Lower lobe of right lung (tissue), 2 donors: ENCODE measurements at regions not wholly inside any gene's neighbourhood (a gene's known extent, or its start where the extent isn't known, plus 50 kb on each side); places are given as distances from the start of the nearest gene placed in this dataset.
"Not testable (repeated sequence)": the region's sequence is repeated elsewhere in the genome, so short reads cannot be mapped to it uniquely, and the experiment has no call there.

ENCODE experiments used
- ATAC-seq, 2 donors: fragments of 200-7000 bp; cut with Tn5 transposase; one replicate each; pipeline ENCODE4 v1.9.1; 2020 to 2022; ENCODE audit warnings: mild to moderate bottlenecking in 2 of 2, moderate library complexity in 2 of 2
- DNase-seq: peaks from one replicate; pipeline ENCODE4 v3.0.0-alpha.2; 2020
- H3K27ac ChIP-seq: fragments of 200-600 bp; one replicate; pipeline ENCODE4 v1.8.0; 2022
- H3K27me3 ChIP-seq: fragments of 200-600 bp; one replicate; pipeline ENCODE4 v1.8.0; 2022; ENCODE audit warnings: low read depth
- H3K36me3 ChIP-seq: fragments of 200-600 bp; one replicate; pipeline ENCODE4 v1.8.0; 2022; ENCODE audit warnings: mild to moderate bottlenecking
- H3K4me1 ChIP-seq: fragments of 200-600 bp; one replicate; pipeline ENCODE4 v1.8.0; 2022
- H3K4me3 ChIP-seq: fragments of 200-600 bp; one replicate; pipeline ENCODE4 v1.8.0; 2022; ENCODE audit warnings: mild to moderate bottlenecking
- H3K9me3 ChIP-seq: fragments of 200-600 bp; one replicate; pipeline ENCODE4 v1.8.0; 2022
- intact Hi-C: fragments of 100-400 bp; cut with DNase I; formaldehyde crosslinking; loops from one replicate; pipeline ENCODE4 v1.11.0; 2022
- TF ChIP-seq, protein P1 (sequence below): fragments of 200-600 bp; IDR thresholded peaks from one replicate; pipeline ENCODE4 v1.8.0; 2022; ENCODE audit warnings: antibody characterized with exemption, mild to moderate bottlenecking
- donor health status: DM: no; HTN: yes; CAD: no; lungs with severe emphysema.

- no peak overlapping the region for H3K27ac ChIP-seq
- DNase-seq = no peak
- ATAC-seq = no peak
- no peaks in the 10 kb centered on the region for H3K36me3 ChIP-seq
- intact Hi-C loops = no loop called here
- no peaks in the 10 kb centered on the region for H3K4me1 ChIP-seq
- no peaks in the 10 kb centered on the region for H3K9me3 ChIP-seq
- no peaks in the 10 kb centered on the region for H3K27me3 ChIP-seq
- TF ChIP-seq, protein P1, sequence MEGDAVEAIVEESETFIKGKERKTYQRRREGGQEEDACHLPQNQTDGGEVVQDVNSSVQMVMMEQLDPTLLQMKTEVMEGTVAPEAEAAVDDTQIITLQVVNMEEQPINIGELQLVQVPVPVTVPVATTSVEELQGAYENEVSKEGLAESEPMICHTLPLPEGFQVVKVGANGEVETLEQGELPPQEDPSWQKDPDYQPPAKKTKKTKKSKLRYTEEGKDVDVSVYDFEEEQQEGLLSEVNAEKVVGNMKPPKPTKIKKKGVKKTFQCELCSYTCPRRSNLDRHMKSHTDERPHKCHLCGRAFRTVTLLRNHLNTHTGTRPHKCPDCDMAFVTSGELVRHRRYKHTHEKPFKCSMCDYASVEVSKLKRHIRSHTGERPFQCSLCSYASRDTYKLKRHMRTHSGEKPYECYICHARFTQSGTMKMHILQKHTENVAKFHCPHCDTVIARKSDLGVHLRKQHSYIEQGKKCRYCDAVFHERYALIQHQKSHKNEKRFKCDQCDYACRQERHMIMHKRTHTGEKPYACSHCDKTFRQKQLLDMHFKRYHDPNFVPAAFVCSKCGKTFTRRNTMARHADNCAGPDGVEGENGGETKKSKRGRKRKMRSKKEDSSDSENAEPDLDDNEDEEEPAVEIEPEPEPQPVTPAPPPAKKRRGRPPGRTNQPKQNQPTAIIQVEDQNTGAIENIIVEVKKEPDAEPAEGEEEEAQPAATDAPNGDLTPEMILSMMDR = no peak
- H3K4me3 ChIP-seq = no peak overlapping the region
Observed at GRCh38 chr2:195331129-195331528, 325.9 kb upstream of the SLC39A10 start.

DNA sequence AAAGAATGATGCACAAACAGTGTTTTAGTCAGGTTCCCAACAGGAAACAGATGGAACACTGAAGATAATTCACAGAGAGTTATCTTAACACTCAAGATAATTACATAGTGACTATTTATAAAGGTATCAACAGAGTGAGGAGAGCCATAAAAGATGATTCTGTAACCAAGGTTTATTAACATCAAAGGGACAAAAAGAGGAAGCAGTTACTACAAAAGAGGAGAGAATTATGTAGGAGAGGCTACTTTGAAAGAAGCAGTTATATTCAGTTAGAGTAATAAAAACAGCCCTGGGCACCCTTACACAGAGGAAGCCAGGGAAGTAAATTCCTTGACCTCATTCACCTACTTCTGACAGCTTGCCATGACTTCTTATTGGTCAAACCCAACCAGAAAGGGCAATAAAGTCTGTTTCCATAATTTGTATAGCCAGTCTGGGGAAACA, 326.5 kb upstream of the SLC39A10 start:
- no peak overlapping the region for H3K27ac ChIP-seq
- DNase-seq (no peak), ATAC-seq (no peak)
- no peaks in the 10 kb centered on the region for H3K4me1 ChIP-seq
- intact Hi-C loops = no loop called here
- H3K27me3 ChIP-seq = no peaks in the 10 kb centered on the region
- H3K36me3 ChIP-seq = no peaks in the 10 kb centered on the region
- H3K9me3 ChIP-seq = no peaks in the 10 kb centered on the region
- TF ChIP-seq, protein P1 = no peak
- H3K4me3 ChIP-seq = no peak overlapping the region

- H3K4me3 ChIP-seq, H3K36me3 ChIP-seq, DNase-seq, ATAC-seq, H3K4me1 ChIP-seq, H3K27me3 ChIP-seq, H3K9me3 ChIP-seq, H3K27ac ChIP-seq, intact Hi-C loops: not testable (repeated sequence)
Observed at GRCh38 chr2:195329784-195330183, 327.2 kb upstream of the SLC39A10 start.

DNA sequence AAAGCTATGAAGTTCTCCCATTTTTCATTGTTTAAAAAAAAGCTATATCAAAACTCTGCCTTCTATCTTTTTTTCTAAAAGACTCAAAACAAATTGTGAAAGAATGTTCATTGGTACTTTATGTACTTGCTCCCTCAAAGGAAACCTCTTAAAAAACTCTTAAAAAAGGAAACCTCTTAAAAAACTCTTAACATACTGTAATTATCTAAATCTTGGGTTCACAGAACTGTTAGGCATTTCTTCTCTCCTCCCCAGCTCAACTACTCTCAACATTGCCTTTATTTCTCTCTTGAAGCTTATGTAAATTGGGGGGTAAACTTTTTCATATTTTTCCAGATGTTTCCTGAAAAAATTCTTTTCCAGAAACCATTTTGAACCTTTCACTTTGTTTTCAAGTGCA, 330.5 kb upstream of the SLC39A10 start:
- H3K9me3 ChIP-seq = no peaks in the 10 kb centered on the region
- DNase-seq (no peak), ATAC-seq (peak in 1 of 2 donors; percentile 69)
- H3K36me3 ChIP-seq = no peaks in the 10 kb centered on the region
- H3K27me3 ChIP-seq = no peaks in the 10 kb centered on the region
- TF ChIP-seq, protein P1 = no peak
- intact Hi-C loops = no loop called here
- no peak overlapping the region for H3K4me3 ChIP-seq
- no peaks in the 10 kb centered on the region for H3K4me1 ChIP-seq
- no peak overlapping the region for H3K27ac ChIP-seq

DNA sequence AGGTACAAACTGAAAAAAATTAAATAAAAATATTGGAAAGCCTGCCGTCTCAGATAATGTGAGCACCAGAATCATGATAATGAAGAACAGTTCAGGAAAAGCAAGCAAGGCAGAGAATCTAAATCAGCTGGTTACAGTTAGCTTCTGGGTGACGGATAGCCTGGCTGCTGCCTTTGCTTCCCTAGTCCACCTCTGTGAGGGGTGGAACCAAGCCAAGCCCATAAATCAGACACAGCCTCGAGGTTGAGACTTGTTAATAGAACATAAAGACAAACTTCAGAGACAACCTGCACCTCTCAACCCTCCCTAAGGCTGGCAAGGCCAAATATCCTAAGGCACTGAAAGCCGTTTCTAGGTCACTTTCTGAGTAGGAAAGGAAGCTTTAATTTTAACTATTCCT, 334.7 kb upstream of the SLC39A10 start:
- no peaks in the 10 kb centered on the region for H3K36me3 ChIP-seq
- ATAC-seq (no peak), DNase-seq (no peak)
- H3K4me3 ChIP-seq = no peak overlapping the region
- no peak overlapping the region for H3K27ac ChIP-seq
- TF ChIP-seq, protein P1 = no peak
- intact Hi-C loops = no loop called here
- H3K9me3 ChIP-seq = no peaks in the 10 kb centered on the region
- H3K4me1 ChIP-seq = no peaks in the 10 kb centered on the region
- no peaks in the 10 kb centered on the region for H3K27me3 ChIP-seq

DNA sequence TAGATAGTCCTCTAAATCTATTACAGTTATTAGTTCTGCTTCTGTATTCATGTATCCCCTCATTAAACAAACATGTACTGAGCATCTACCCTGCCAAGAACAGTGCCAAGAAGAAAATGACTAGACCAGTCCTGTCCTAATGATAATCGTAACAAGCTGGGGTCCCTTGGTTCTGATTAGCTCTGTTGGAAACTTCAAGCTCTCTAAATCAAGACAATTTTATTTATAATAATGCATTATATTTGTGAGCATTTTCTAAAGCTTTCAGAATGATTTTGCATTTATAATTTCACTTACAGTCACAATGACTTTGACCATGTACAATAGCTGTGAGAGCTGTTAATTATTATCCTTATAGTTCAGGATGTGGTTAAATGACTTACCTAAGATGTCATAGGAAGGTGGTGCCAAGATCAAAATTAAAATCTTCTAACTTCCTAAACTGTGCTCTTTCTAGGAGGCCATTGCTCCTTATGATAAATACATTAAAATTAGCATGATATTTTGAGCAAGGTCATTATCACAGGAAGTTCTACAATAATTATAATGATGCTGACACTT, 336.5 kb upstream of the SLC39A10 start:
- H3K27ac ChIP-seq = no peak overlapping the region
- H3K36me3 ChIP-seq = no peaks in the 10 kb centered on the region
- no peaks in the 10 kb centered on the region for H3K9me3 ChIP-seq
- intact Hi-C loops = no loop called here
- ATAC-seq (no peak), DNase-seq (no peak)
- no peaks in the 10 kb centered on the region for H3K27me3 ChIP-seq
- H3K4me1 ChIP-seq = no peaks in the 10 kb centered on the region
- TF ChIP-seq, protein P1 = no peak
- H3K4me3 ChIP-seq = no peak overlapping the region
